ENCODE measurements at regions not wholly inside any gene's neighbourhood (a gene's known extent, or its start where the extent isn't known, plus 50 kb on each side); places are given as distances from the start of the nearest gene placed in this dataset.
A peak's percentile ranks its signal among the peaks of the same experiment; 100 is the strongest.

GRCh38 chr3:190192087-190192486, 71.4 kb upstream of the P3H2 start:
- H2BK5ac ChIP-seq (ENCODE audit: low read length): no peak overlapping the region
- no peak overlapping the region for H2AK5ac ChIP-seq (ENCODE audit: low read depth, low read length)
- H3K14ac ChIP-seq (ENCODE audit: low read length): no peak overlapping the region
- H3K23ac ChIP-seq (ENCODE audit: low read depth, low read length, poor library complexity): no peak overlapping the region
- H2BK120ac ChIP-seq (ENCODE audit: low read depth, low read length): no peak overlapping the region
- no peak overlapping the region for H3K27ac ChIP-seq (replicated peaks; ENCODE audit: low read length)
- no peak overlapping the region for H2BK15ac ChIP-seq (ENCODE audit: low read length)
- no peak overlapping the region for H3K4me3 ChIP-seq (ENCODE audit: low read length in 2 of 2)
- H3K4me1 ChIP-seq (ENCODE audit: control insufficient read depth in 2 of 2, insufficient read depth in 1 of 2, low read depth in 1 of 2, low read length in 2 of 2): no peaks in the 10 kb centered on the region
- no peaks in the 10 kb centered on the region for H3K36me3 ChIP-seq (replicated peaks in 1 of 2; ENCODE audit: control insufficient read depth in 2 of 2, insufficient read depth in 2 of 2, low read length in 2 of 2)
- no peak overlapping the region for H3K4me2 ChIP-seq (ENCODE audit: insufficient read depth, low read length, poor library complexity, severe bottlenecking)
- H2AFZ ChIP-seq (ENCODE audit: low read length): no peak overlapping the region
- H3K18ac ChIP-seq (ENCODE audit: low read length): no peak overlapping the region
- H4K91ac ChIP-seq (ENCODE audit: low read depth, low read length, poor library complexity): no peak overlapping the region
- no peak overlapping the region for H4K8ac ChIP-seq (ENCODE audit: low read depth, low read length)
- H3K79me1 ChIP-seq (ENCODE audit: low read depth, low read length): no peaks in the 10 kb centered on the region
- H3K4ac ChIP-seq (ENCODE audit: low read length): no peak overlapping the region
- no peaks in the 10 kb centered on the region for H3K9me3 ChIP-seq (replicated peaks in 1 of 2; ENCODE audit: control insufficient read depth in 2 of 2, insufficient read depth in 1 of 2, low read depth in 1 of 2, low read length in 2 of 2)
- no peak overlapping the region for H3K9ac ChIP-seq (ENCODE audit: low read depth, low read length, poor library complexity)
- no CpG with 5 or more reads among the region's 2 CpGs for WGBS, 2 donors (ENCODE audit: extremely low coverage in 2 of 2, insufficient read length in 2 of 2, insufficient replicate concordance in 1 of 2)
- no peak for DNase-seq (ENCODE audit: low spot score)
- no peak overlapping the region for H2BK12ac ChIP-seq (ENCODE audit: low read length)
- no peaks in the 10 kb centered on the region for H3K27me3 ChIP-seq (ENCODE audit: control insufficient read depth in 3 of 3, insufficient read depth in 3 of 3, low read depth in 1 of 3, low read length in 3 of 3)

- H4K8ac ChIP-seq (ENCODE audit: low read depth, low read length): no peak overlapping the region
- no peak overlapping the region for H3K18ac ChIP-seq (ENCODE audit: low read length)
- H3K27ac ChIP-seq (replicated peaks; ENCODE audit: low read length): no peak overlapping the region
- no peaks in the 10 kb centered on the region for H3K36me3 ChIP-seq (replicated peaks in 1 of 2; ENCODE audit: control insufficient read depth in 2 of 2, insufficient read depth in 2 of 2, low read length in 2 of 2)
- H2AK5ac ChIP-seq (ENCODE audit: low read depth, low read length): no peak overlapping the region
- H2BK15ac ChIP-seq (ENCODE audit: low read length): no peak overlapping the region
- no peak overlapping the region for H2AFZ ChIP-seq (ENCODE audit: low read length)
- no peak overlapping the region for H3K4ac ChIP-seq (ENCODE audit: low read length)
- H3K14ac ChIP-seq (ENCODE audit: low read length): no peak overlapping the region
- WGBS, 2 donors (ENCODE audit: extremely low coverage in 2 of 2, insufficient read length in 2 of 2, insufficient replicate concordance in 1 of 2): no CpG with 5 or more reads among the region's 2 CpGs
- H3K9me3 ChIP-seq (replicated peaks in 1 of 2; ENCODE audit: control insufficient read depth in 2 of 2, insufficient read depth in 1 of 2, low read depth in 1 of 2, low read length in 2 of 2): no peaks in the 10 kb centered on the region
- no peak overlapping the region for H2BK5ac ChIP-seq (ENCODE audit: low read length)
- no peaks in the 10 kb centered on the region for H3K79me1 ChIP-seq (ENCODE audit: low read depth, low read length)
- no peak overlapping the region for H3K9ac ChIP-seq (ENCODE audit: low read depth, low read length, poor library complexity)
- no peak overlapping the region for H3K4me3 ChIP-seq (ENCODE audit: low read length in 2 of 2)
- H3K23ac ChIP-seq (ENCODE audit: low read depth, low read length, poor library complexity): no peak overlapping the region
- no peak overlapping the region for H2BK120ac ChIP-seq (ENCODE audit: low read depth, low read length)
- H3K4me1 ChIP-seq (ENCODE audit: control insufficient read depth in 2 of 2, insufficient read depth in 1 of 2, low read depth in 1 of 2, low read length in 2 of 2): peaks cover under 1 to 1% of the 10 kb centered on the region in 2 donors
- no peak overlapping the region for H4K91ac ChIP-seq (ENCODE audit: low read depth, low read length, poor library complexity)
- H2BK12ac ChIP-seq (ENCODE audit: low read length): no peak overlapping the region
- DNase-seq (ENCODE audit: low spot score): no peak
- no peak overlapping the region for H3K4me2 ChIP-seq (ENCODE audit: insufficient read depth, low read length, poor library complexity, severe bottlenecking)
- H3K27me3 ChIP-seq (ENCODE audit: control insufficient read depth in 3 of 3, insufficient read depth in 3 of 3, low read depth in 1 of 3, low read length in 3 of 3): no peaks in the 10 kb centered on the region
Observed at GRCh38 chr3:190188197-190188596, 67.5 kb upstream of the P3H2 start.

- H4K8ac ChIP-seq (ENCODE audit: low read depth, low read length): no peak overlapping the region
- H2AFZ ChIP-seq (ENCODE audit: low read length): peak overlapping the region; percentile 57
- DNase-seq (ENCODE audit: low spot score): peak; percentile 43
- H3K23ac ChIP-seq (ENCODE audit: low read depth, low read length, poor library complexity): no peak overlapping the region
- WGBS, 2 donors (ENCODE audit: extremely low coverage in 2 of 2, insufficient read length in 2 of 2, insufficient replicate concordance in 1 of 2): no CpG with 5 or more reads among the region's 4 CpGs
- no peak overlapping the region for H3K14ac ChIP-seq (ENCODE audit: low read length)
- no peak overlapping the region for H4K91ac ChIP-seq (ENCODE audit: low read depth, low read length, poor library complexity)
- H2BK15ac ChIP-seq (ENCODE audit: low read length): no peak overlapping the region
- no peak overlapping the region for H3K9ac ChIP-seq (ENCODE audit: low read depth, low read length, poor library complexity)
- H3K36me3 ChIP-seq (replicated peaks in 1 of 2; ENCODE audit: control insufficient read depth in 2 of 2, insufficient read depth in 2 of 2, low read length in 2 of 2): no peaks in the 10 kb centered on the region
- H3K4me2 ChIP-seq (ENCODE audit: insufficient read depth, low read length, poor library complexity, severe bottlenecking): peak overlapping the region; percentile 11
- H3K4me1 ChIP-seq (ENCODE audit: control insufficient read depth in 2 of 2, insufficient read depth in 1 of 2, low read depth in 1 of 2, low read length in 2 of 2): peaks cover 2 to 3% of the 10 kb centered on the region in 2 donors
- H3K18ac ChIP-seq (ENCODE audit: low read length): no peak overlapping the region
- H3K4me3 ChIP-seq (ENCODE audit: low read length in 2 of 2): no peak overlapping the region
- no peak overlapping the region for H3K4ac ChIP-seq (ENCODE audit: low read length)
- H3K9me3 ChIP-seq (replicated peaks in 1 of 2; ENCODE audit: control insufficient read depth in 2 of 2, insufficient read depth in 1 of 2, low read depth in 1 of 2, low read length in 2 of 2): no peaks in the 10 kb centered on the region
- H2AK5ac ChIP-seq (ENCODE audit: low read depth, low read length): no peak overlapping the region
- no peaks in the 10 kb centered on the region for H3K79me1 ChIP-seq (ENCODE audit: low read depth, low read length)
- H2BK12ac ChIP-seq (ENCODE audit: low read length): no peak overlapping the region
- H2BK120ac ChIP-seq (ENCODE audit: low read depth, low read length): no peak overlapping the region
- H2BK5ac ChIP-seq (ENCODE audit: low read length): no peak overlapping the region
- H3K27ac ChIP-seq (replicated peaks; ENCODE audit: low read length): no peak overlapping the region
- H3K27me3 ChIP-seq (ENCODE audit: control insufficient read depth in 3 of 3, insufficient read depth in 3 of 3, low read depth in 1 of 3, low read length in 3 of 3): no peaks in the 10 kb centered on the region
Observed at GRCh38 chr3:190183121-190183520, 62.4 kb upstream of the P3H2 start.

GRCh38 chr3:190182418-190183043, 61.8 kb upstream of the P3H2 start:
- Histone ChIP-seq H3K4ac (ENCODE audit: low read length) (no peak overlapping the region), H3K27ac (replicated peaks; ENCODE audit: low read length) (no peak overlapping the region), H2BK5ac (ENCODE audit: low read length) (no peak overlapping the region), H2AFZ (ENCODE audit: low read length) (peak overlapping the region; percentile 57), H3K4me1 (ENCODE audit: control insufficient read depth in 2 of 2, insufficient read depth in 1 of 2, low read depth in 1 of 2, low read length in 2 of 2) (peaks cover 2 to 3% of the 10 kb centered on the region in 2 donors), H2BK120ac (ENCODE audit: low read depth, low read length) (no peak overlapping the region), H2BK15ac (ENCODE audit: low read length) (no peak overlapping the region), H3K14ac (ENCODE audit: low read length) (no peak overlapping the region), H3K36me3 (replicated peaks in 1 of 2; ENCODE audit: control insufficient read depth in 2 of 2, insufficient read depth in 2 of 2, low read length in 2 of 2) (no peaks in the 10 kb centered on the region), H3K4me3 (ENCODE audit: low read length in 2 of 2) (no peak overlapping the region), H3K9me3 (replicated peaks in 1 of 2; ENCODE audit: control insufficient read depth in 2 of 2, insufficient read depth in 1 of 2, low read depth in 1 of 2, low read length in 2 of 2) (no peaks in the 10 kb centered on the region), H4K91ac (ENCODE audit: low read depth, low read length, poor library complexity) (no peak overlapping the region), H3K18ac (ENCODE audit: low read length) (no peak overlapping the region), H3K27me3 (ENCODE audit: control insufficient read depth in 3 of 3, insufficient read depth in 3 of 3, low read depth in 1 of 3, low read length in 3 of 3) (no peaks in the 10 kb centered on the region), H2AK5ac (ENCODE audit: low read depth, low read length) (no peak overlapping the region), H4K8ac (ENCODE audit: low read depth, low read length) (no peak overlapping the region), H3K9ac (ENCODE audit: low read depth, low read length, poor library complexity) (no peak overlapping the region), H3K23ac (ENCODE audit: low read depth, low read length, poor library complexity) (no peak overlapping the region), H3K4me2 (ENCODE audit: insufficient read depth, low read length, poor library complexity, severe bottlenecking) (no peak overlapping the region), H3K79me1 (ENCODE audit: low read depth, low read length) (no peaks in the 10 kb centered on the region), H2BK12ac (ENCODE audit: low read length) (no peak overlapping the region)
- WGBS, 2 donors (ENCODE audit: extremely low coverage in 2 of 2, insufficient read length in 2 of 2, insufficient replicate concordance in 1 of 2): no CpG with 5 or more reads among the region's 12 CpGs
- no peak for DNase-seq (ENCODE audit: low spot score)
